Astrocyte of the hippocampus (primary cell): ENCODE measurements at regions not wholly inside any gene's neighbourhood (a gene's known extent, or its start where the extent isn't known, plus 50 kb on each side); places are given as distances from the start of the nearest gene placed in this dataset.

ENCODE experiments used
- DNase-seq: peaks from one replicate; pipeline ENCODE4 v3.0.0; 2011; ENCODE audit warnings: low read depth, low spot score

DNA sequence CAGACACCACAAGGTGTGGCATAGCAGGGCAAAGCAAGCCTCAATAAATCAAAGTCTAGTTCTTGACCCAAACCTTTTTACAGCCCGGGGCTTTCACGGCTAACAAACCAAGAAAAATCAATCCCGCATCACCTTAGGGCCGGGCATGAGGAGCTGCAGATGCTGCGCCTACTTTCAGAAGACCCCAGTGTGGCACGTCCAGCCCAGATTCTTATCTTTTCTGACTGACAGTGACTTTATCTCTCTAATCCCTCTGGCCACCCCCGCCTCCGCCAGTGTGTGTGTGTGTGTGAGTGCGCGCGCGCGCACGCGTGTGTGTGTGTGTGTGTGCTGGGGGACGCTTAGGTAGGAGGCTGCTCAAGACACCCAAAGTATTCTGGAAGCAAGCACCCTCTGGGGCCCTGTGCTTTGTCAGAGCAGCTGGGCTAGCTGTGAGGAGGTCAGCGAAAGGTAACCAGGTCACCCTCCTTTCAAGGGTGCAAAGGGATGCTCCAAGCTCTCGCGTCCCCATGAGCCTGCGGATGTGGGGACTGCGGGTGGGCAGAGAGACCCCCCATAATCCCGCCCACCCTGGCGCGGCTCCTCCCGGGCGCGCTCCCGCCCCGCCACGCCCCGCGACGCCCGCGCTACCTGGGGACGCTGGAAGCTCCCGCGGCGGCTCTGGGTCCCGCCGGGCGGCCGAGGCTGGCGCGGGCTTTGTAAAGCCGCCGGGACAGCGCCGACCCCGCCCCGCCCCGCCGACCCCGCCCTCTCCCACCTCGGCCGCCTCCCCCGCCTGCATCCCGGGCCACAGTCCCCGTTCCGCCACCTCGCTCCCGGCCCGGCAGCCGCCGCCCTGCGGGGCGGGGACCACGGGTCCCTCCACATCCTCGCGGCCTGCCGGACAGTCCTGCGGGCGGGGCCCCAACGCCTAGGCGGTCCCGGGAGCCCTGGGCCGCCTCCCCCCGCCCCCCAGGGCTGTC lies 57.1 kb upstream of the RHOBTB1 start:
- peak; percentile 60 for DNase-seq

DNA sequence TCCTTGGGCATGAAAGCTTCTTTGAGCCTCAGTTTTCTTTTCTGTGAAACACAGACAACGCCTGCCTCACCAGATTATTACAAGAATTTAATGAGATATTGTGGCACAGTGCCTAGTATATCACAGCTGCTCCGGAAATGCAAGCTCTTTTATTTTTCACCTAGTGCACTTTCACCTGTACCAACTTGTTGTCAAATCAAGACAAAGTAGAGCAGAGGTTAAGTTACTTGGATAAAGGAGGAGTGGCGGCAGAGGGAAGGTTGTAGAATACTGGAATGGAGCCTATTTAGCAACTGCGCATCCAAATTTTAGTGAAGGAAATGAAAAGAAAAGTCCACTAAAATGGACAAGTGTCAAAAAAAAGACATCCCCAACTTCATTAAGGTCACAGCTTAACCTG lies 54.9 kb upstream of the RHOBTB1 start:
- DNase-seq = no peak

DNA sequence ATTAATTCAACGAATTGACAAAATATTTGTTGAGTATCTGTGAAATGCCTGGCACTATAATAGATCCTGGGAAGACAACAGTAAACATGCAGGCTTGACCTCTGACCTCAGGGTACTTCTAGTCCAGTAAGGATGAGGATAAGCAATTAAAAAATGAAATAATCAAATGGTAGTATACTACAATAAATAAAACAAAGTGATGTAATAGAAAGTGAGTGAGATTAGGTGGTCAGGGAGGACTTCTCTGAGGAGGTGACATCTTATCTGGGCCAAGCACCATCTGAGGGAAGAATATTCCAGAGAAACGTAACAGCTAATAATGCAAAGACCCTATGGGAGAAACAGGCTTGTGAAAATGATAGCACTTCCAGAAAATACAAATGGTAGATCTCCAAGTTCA lies 50.1 kb upstream of the RHOBTB1 start:
- no peak for DNase-seq
